Astrocyte (in vitro differentiated cells and primary cell): ENCODE measurements at regions not wholly inside any gene's neighbourhood (a gene's known extent, or its start where the extent isn't known, plus 50 kb on each side); places are given as distances from the start of the nearest gene placed in this dataset.
A peak's percentile ranks its signal among the peaks of the same experiment; 100 is the strongest.

Experiments used
- DNase-seq: peaks from one replicate; pipeline ENCODE4 v3.0.0-alpha.2; 2010; ENCODE audit warnings: low read depth
- FAIRE-seq: peaks from 2 replicates; lab custom pipeline; 2011; peaks lifted over from hg19 to GRCh38; lab: Jason Lieb, UNC
- H2AFZ ChIP-seq: 2 replicates; pipeline ENCODE4 v1.6.0; 2012; ENCODE audit warnings: low read depth, low read length, inconsistent platforms
- H3K27ac ChIP-seq: 2 replicates; pipeline ENCODE4 v1.5.1; 2011; ENCODE audit warnings: low read depth, low read length, inconsistent platforms
- H3K27me3 ChIP-seq: 2 replicates; pipeline ENCODE4 v1.6.0; 2011; ENCODE audit warnings: low read length, inconsistent platforms; ENCODE audit not compliant: insufficient read depth
- H3K36me3 ChIP-seq: 2 replicates; pipeline ENCODE4 v1.5.1; 2011; ENCODE audit warnings: low read length, inconsistent platforms; ENCODE audit not compliant: insufficient read depth
- H3K4me1 ChIP-seq: 2 replicates; pipeline ENCODE4 v1.5.1; 2011; ENCODE audit warnings: low read length, inconsistent platforms; ENCODE audit not compliant: insufficient read depth
- H3K4me2 ChIP-seq: 2 replicates; pipeline ENCODE4 v1.6.0; 2012; ENCODE audit warnings: low read length, inconsistent platforms
- H3K4me3 ChIP-seq: 2 replicates; pipeline ENCODE4 v1.5.1; 2011; ENCODE audit warnings: low read depth, mild to moderate bottlenecking, low read length, inconsistent platforms; ENCODE audit not compliant: insufficient read depth
- H3K79me2 ChIP-seq: 2 replicates; pipeline ENCODE4 v1.6.0; 2012; ENCODE audit warnings: mild to moderate bottlenecking, low read length, inconsistent platforms; ENCODE audit not compliant: insufficient read depth
- H3K9ac ChIP-seq: 2 replicates; pipeline ENCODE4 v1.6.0; 2012; ENCODE audit warnings: mild to moderate bottlenecking, low read length, inconsistent platforms
- H3K9me3 ChIP-seq: 2 replicates; pipeline ENCODE4 v1.5.1; 2012; ENCODE audit warnings: low read depth, mild to moderate bottlenecking, low read length, inconsistent platforms; ENCODE audit not compliant: insufficient read depth
- H4K20me1 ChIP-seq: 2 replicates; pipeline ENCODE4 v1.6.0; 2012; ENCODE audit warnings: low read length, inconsistent platforms; ENCODE audit not compliant: insufficient read depth
- H3K27ac Mint-ChIP-seq: one replicate; pipeline ENCODE4 v1.8.0; 2021; ENCODE audit warnings: mild to moderate bottlenecking, mixed read lengths; ENCODE audit not compliant: unreplicated experiment
- H3K27me3 Mint-ChIP-seq: one replicate; pipeline ENCODE4 v1.8.0; 2021; ENCODE audit warnings: low read depth, mixed read lengths; ENCODE audit not compliant: unreplicated experiment
- H3K36me3 Mint-ChIP-seq: one replicate; pipeline ENCODE4 v1.8.0; 2021; ENCODE audit warnings: low read depth, mixed read lengths; ENCODE audit not compliant: unreplicated experiment
- H3K4me1 Mint-ChIP-seq: one replicate; pipeline ENCODE4 v1.8.0; 2021; ENCODE audit warnings: low read depth, mixed read lengths; ENCODE audit not compliant: unreplicated experiment
- H3K4me3 Mint-ChIP-seq: one replicate; pipeline ENCODE4 v1.8.0; 2021; ENCODE audit warnings: mild to moderate bottlenecking, moderate library complexity, mixed read lengths; ENCODE audit not compliant: unreplicated experiment
- H3K9me3 Mint-ChIP-seq: one replicate; pipeline ENCODE4 v1.8.0; 2021; ENCODE audit warnings: mild to moderate bottlenecking, mixed read lengths; ENCODE audit not compliant: unreplicated experiment
- CTCF ChIP-seq: IDR thresholded peaks from 2 replicates; pipeline ENCODE4 v1.5.1; 2011; ENCODE audit warnings: low read depth, mild to moderate bottlenecking, inconsistent platforms, low read length, moderate library complexity; ENCODE audit not compliant: insufficient read depth
- EZH2 ChIP-seq: IDR thresholded peaks from 2 replicates; pipeline ENCODE4 v1.6.1; 2012; ENCODE audit warnings: mild to moderate bottlenecking, low read length, inconsistent platforms; ENCODE audit not compliant: insufficient read depth

GRCh38 chr18:73261923-73262322, 394.1 kb upstream of the NETO1 start:
- no peak for FAIRE-seq
- H4K20me1 ChIP-seq: no peaks in the 10 kb centered on the region

GRCh38 chr18:73261243-73261642, 393.5 kb upstream of the NETO1 start:
- Mint-ChIP-seq H3K27ac (no peak overlapping the region), H3K9me3 (no peaks in the 10 kb centered on the region), H3K27me3 (no peaks in the 10 kb centered on the region), H3K36me3 (no peaks in the 10 kb centered on the region), H3K4me1 (no peaks in the 10 kb centered on the region), H3K4me3 (no peak overlapping the region)
- no peak overlapping the region for H2AFZ ChIP-seq
- no peaks in the 10 kb centered on the region for H4K20me1 ChIP-seq
- H3K9me3 ChIP-seq: no peaks in the 10 kb centered on the region
- FAIRE-seq: no peak
- no peak for DNase-seq
- no peak overlapping the region for H3K27ac ChIP-seq
- no peak overlapping the region for H3K4me2 ChIP-seq
- no peak overlapping the region for H3K4me3 ChIP-seq
- no peak overlapping the region for H3K9ac ChIP-seq
- no peaks in the 10 kb centered on the region for H3K4me1 ChIP-seq
- no peaks in the 10 kb centered on the region for H3K79me2 ChIP-seq
- no peaks in the 10 kb centered on the region for H3K36me3 ChIP-seq
- no peak for TF ChIP-seq CTCF
- no peaks in the 10 kb centered on the region for H3K27me3 ChIP-seq

More at GRCh38 chr18:73261923-73262322, 394.1 kb upstream of the NETO1 start:
- DNase-seq: no peak
- no peak overlapping the region for H3K9ac ChIP-seq
- H3K27ac ChIP-seq: no peak overlapping the region
- no peak overlapping the region for H3K4me2 ChIP-seq
- Mint-ChIP-seq H3K36me3 (no peaks in the 10 kb centered on the region), H3K27ac (no peak overlapping the region), H3K4me3 (no peak overlapping the region), H3K9me3 (no peaks in the 10 kb centered on the region), H3K27me3 (no peaks in the 10 kb centered on the region), H3K4me1 (no peaks in the 10 kb centered on the region)
- TF ChIP-seq EZH2 (no peak), CTCF (no peak)
- H3K9me3 ChIP-seq: no peaks in the 10 kb centered on the region
- H3K4me3 ChIP-seq: no peak overlapping the region
- H2AFZ ChIP-seq: no peak overlapping the region
- H3K27me3 ChIP-seq: no peaks in the 10 kb centered on the region
- H3K4me1 ChIP-seq: no peaks in the 10 kb centered on the region
- no peaks in the 10 kb centered on the region for H3K36me3 ChIP-seq
- no peaks in the 10 kb centered on the region for H3K79me2 ChIP-seq

- no peaks in the 10 kb centered on the region for H3K36me3 Mint-ChIP-seq
- no peaks in the 10 kb centered on the region for H3K27me3 Mint-ChIP-seq
- no peaks in the 10 kb centered on the region for H3K4me1 Mint-ChIP-seq
- Histone ChIP-seq H3K9ac (no peak overlapping the region), H3K79me2 (no peaks in the 10 kb centered on the region), H3K27me3 (no peaks in the 10 kb centered on the region), H4K20me1 (no peaks in the 10 kb centered on the region), H3K36me3 (no peaks in the 10 kb centered on the region), H3K4me2 (no peak overlapping the region), H3K9me3 (no peaks in the 10 kb centered on the region), H2AFZ (no peak overlapping the region), H3K4me3 (no peak overlapping the region), H3K4me1 (no peaks in the 10 kb centered on the region), H3K27ac (no peak overlapping the region)
- TF ChIP-seq CTCF: no peak
- no peak for TF ChIP-seq EZH2
- no peaks in the 10 kb centered on the region for H3K9me3 Mint-ChIP-seq
- peak; percentile 70 for FAIRE-seq
- DNase-seq: no peak
- no peak overlapping the region for H3K27ac Mint-ChIP-seq
- H3K4me3 Mint-ChIP-seq: no peak overlapping the region
Observed at GRCh38 chr18:73258375-73259087, 390.7 kb upstream of the NETO1 start.
